Ammon's horn (tissue), 1 donor: ENCODE measurements at regions not wholly inside any gene's neighbourhood (a gene's known extent, or its start where the extent isn't known, plus 50 kb on each side); places are given as distances from the start of the nearest gene placed in this dataset.

Source experiments
- DNase-seq: peaks from one replicate; pipeline ENCODE4 v3.0.0-alpha.2; 2016; ENCODE audit warnings: low spot score

DNA sequence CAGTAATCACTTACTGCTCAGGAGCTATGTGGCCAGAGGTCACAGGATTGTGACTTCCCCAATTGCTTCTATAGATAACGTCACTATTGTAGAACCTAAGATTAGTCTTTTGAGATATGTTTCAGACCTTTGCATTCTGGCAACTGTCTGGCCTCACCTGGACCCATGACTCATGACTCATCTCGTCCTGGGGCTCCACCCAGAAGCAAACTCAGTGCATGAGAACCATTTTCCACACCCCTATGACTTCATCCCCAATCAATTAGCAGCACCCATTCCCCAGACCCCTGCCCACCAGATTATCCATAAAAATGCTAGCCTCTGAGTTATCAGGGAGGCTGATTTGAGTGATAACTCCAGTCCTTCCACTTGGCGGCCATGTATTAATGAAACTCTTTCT is 186.9 kb downstream of the EMP1 start:
- no peak for DNase-seq

DNA sequence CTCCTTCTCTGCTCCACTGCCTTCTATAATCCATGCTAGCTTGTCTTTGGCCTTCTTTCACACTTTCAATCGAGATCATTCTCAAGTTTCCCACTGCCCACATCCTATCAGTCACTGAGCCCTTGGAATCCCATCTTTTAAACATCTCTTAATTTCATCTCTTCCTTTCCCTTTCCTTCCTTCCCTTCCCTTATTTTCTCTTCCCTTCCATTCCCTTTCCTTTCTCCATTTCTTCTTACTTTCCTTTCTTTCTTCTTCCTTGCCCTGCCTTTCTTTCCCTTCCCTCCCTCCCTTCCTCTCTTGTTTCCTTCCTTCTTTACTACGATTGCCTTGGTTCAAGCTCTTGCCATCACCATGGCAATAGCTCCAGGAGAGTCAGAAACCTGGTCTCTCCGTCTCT is 183.8 kb downstream of the EMP1 start:
- DNase-seq, result no peak

- no peak for DNase-seq
These were observed 183.1 kb downstream of the EMP1 start for GRCh38 chr12:13379531-13380188.

GRCh38 chr12:13377698-13378097 is 181.2 kb downstream of the EMP1 start:
- DNase-seq, result no peak

DNA sequence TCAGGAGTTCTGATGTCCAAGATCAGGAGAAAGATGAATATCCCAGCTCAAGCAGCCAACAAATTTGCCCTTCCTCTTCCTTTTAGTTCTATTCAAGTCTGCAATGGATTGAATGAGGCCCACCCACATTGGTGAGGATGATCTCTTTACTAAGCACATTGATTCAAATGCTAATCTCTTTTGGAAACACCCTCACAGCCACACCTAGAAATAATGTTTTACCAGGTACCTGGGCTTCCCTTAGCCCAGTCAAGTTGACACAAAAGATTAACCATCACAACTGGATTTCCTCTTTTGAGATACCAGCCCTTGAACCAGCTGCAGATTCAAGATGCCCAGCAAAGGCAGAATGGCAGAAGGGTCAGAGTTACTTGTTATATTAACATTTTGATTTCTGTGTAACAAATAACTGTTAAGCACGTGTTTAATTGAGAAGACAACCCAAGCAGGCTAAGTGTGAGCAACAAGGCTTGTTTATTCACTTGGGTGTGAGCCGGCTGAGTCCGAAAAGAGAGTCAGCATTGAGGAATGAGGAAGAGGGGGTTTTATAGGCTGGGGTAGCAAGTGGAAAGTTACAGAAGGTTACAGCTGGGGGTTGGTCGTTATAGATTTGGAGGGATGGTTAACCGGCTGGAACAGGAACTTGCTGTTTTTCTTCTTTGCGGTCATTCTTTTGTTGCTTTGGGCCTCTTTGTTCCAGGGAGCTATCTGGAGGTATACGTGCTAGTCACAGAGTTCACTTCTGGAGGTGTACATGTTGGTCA is 180.3 kb downstream of the EMP1 start:
- no peak for DNase-seq

DNA sequence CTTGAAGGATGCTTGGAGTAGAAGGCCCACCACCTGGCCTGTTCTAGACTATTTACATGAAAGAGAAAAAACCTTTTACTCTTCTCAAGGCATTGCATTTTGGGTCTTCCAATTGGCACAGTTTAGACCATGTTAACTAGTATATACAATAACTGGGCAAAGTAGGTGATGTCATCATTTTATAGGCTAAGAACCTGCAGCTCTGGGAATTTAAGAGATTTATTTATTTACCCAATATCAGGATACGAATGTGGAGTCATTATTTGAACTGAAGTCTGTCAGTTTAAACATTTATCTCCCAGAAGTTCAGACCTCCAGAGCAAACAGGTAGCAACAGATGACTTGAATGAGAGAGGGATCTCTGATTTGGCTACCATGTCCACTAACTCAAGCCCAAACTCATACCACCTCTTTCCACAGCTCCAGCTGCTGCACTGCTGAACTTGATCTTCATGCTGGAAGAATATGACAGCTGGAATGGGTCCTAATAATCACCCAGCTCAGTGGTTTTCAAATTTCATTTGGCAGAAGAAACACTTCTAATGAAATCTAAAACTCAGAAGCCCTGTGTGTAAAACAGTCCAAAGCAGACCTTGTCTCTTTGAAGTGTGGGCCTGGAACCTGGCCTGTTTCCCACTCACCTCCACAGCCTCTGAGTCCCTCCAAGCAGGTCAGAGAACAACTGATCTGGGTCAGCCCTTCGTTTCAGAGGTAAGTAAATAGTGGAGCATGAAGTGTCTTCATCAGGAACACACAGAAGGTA is 179.2 kb downstream of the EMP1 start:
- DNase-seq, result no peak

DNA sequence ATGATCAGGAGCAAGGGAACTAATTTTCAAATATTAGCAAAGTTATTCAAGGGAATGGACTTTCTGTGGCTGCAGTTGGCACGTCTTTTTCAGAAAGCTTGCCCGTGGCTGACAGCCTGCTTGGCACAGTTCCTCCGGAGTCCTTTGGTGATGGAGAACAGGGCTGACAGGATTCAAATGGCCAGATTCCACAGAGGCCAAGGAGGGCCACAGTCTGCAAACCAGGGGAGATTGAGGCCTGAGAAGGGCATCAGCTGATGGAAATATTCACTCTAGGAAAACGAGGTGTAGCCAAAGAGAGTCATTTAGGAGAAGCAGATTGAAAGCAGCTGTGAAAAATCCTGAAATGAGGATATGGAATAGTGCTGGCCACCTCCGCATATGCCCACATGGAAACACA is 178.3 kb downstream of the EMP1 start:
- DNase-seq, result peak; percentile 12

GRCh38 chr12:13373803-13374202 is 177.3 kb downstream of the EMP1 start:
- no peak for DNase-seq

GRCh38 chr12:13373131-13373530 is 176.6 kb downstream of the EMP1 start:
- no peak for DNase-seq

- DNase-seq, result no peak
These were observed 175.9 kb downstream of the EMP1 start for GRCh38 chr12:13372386-13372785.

- no peak for DNase-seq
These were observed 175.3 kb downstream of the EMP1 start for GRCh38 chr12:13371797-13372196.

GRCh38 chr12:13371367-13371766 is 174.8 kb downstream of the EMP1 start:
- no peak for DNase-seq

- DNase-seq, result no peak
These were observed 173.0 kb downstream of the EMP1 start for GRCh38 chr12:13369474-13370056.

DNA sequence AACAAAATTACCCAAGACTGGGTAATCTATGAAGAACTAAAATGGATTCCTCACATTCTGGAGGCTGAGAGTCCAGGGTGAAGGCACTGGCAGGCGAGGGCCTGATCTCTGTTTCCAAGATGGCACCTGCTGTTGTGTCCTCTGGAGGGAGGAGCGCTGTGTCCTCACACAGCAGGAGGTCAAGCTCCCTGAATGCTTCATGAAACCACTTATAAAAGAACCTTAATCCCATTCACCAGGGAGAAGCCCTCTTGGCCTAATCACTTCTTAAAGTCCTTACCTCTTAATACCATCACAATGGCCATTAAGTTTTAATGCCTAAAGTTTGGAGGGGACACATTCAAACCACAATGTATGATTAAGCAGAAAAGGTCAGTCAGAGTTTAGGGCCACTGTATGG is 172.4 kb downstream of the EMP1 start:
- DNase-seq, result no peak

- DNase-seq, result no peak
These were observed 171.9 kb downstream of the EMP1 start for GRCh38 chr12:13368431-13368830.

- no peak for DNase-seq
These were observed 171.4 kb downstream of the EMP1 start for GRCh38 chr12:13367973-13368372.

GRCh38 chr12:13365748-13366366 is 169.3 kb downstream of the EMP1 start:
- DNase-seq, result no peak

- peak; percentile 73 for DNase-seq
These were observed 165.8 kb downstream of the EMP1 start for GRCh38 chr12:13362260-13362841.

DNA sequence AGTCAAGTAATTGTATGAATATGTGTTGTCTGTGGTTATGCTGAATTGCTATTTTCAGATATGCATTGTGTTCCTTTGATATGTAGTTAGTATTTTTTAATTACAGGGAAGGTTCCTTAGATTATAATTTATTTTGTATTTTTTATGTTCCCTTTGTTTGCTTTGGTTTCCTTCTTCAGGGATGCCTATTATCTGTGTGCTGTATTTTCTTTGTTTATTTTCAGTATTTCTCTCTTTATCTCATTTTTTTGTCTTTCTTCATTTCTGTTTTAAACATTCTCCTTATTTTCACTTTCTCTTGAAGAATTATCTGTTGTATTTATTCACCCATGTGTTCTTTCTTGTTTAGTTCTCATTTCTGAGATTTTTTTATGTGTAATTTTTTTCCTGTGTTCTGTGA is 163.1 kb downstream of the EMP1 start:
- DNase-seq, result no peak

DNA sequence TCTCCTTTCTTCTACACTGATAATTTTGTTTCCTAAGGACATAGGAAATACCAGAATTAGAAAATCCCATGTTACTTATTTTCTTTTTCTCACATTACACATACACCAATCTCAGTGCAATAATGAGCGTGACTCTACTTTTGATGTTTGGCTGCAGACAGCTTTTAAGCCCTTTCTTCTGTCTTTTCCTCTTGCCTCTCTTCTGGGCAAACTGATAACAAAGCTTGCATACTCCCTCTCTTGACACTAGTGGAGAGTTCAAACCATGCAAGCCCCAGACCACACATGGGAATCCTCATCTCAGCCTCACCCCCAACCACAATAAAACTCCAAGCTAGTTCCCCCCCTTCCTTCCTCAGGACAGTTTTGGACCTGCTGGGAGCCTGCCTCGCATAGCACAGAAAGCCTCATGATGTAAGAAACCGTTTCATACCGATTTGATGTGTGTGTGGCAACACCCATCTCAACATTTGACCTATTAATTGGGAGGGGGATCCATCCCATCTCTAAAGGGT is 161.9 kb downstream of the EMP1 start:
- no peak for DNase-seq

DNA sequence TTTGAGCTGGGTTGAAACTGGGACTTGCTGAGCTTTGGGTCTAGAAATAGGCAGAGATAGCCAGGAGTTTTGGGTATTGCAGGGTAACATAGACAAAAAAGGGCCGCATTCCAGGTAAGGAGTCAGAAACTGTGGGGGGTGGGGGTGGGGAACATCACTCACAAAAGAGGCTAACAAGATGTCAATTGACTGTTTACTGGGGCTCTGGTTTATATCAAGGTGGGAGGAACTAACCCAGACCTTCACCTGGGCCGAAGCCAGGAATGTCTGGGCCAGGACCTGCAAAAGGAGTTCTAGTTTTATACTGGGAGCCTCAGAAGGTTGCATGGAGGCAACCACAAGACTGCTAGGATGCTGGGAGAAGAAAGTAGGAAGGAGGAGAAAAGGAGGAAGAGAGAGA is 154.4 kb downstream of the EMP1 start:
- DNase-seq, result no peak

DNA sequence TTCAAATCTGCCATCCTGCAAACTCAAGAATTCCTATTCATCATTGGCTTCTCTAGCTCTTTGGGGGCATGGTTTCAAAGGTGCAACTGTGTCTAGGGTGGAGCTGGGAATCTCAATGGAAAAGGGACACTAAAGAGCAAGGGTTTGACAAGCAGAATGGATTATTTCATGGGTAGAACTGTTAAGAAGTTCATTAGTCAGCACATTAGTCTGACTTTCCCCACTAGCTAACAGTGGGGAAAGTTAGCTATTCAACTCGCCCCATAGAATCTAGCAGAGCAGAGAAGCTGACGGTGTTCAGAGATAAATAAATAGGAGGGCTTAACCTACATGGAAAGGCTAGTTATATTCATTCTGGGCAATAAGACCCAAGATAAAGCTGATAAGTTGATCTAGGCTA is 153.9 kb downstream of the EMP1 start:
- DNase-seq, result no peak
